Endothelial cell of umbilical vein (primary cell): ENCODE measurements at regions not wholly inside any gene's neighbourhood (a gene's known extent, or its start where the extent isn't known, plus 50 kb on each side); places are given as distances from the start of the nearest gene placed in this dataset.

Source experiments
- BruUV-seq: library from RNA; stranded (reverse); fragments of 400-500 nt; replicated peaks from 2 replicates; lab custom pipeline; 2021; lab: Mats Ljungman, UMichigan
- CTCF ChIA-PET: fragments of 300-600, 350-600 bp; sonication (Branson Sonifier 250); formaldehyde crosslinking; loops from one replicate; lab custom pipeline; 2021; ENCODE audit warnings: antibody characterized with exemption, inconsistent platforms; lab: Charles Lee
- POLR2A ChIA-PET: fragments of 300-600, 350-600 bp; sonication (Branson Sonifier 250); formaldehyde crosslinking; loops from one replicate; lab custom pipeline; 2021; ENCODE audit warnings: antibody characterized with exemption, inconsistent platforms; lab: Charles Lee
- DNase-seq: peaks from one replicate; pipeline ENCODE4 v3.0.0-alpha.2; 2011; ENCODE audit warnings: low read depth, low spot score
- FAIRE-seq: peaks from 2 replicates; lab custom pipeline; 2011; peaks lifted over from hg19 to GRCh38; lab: Jason Lieb, UNC
- H2AFZ ChIP-seq: 2 replicates; pipeline ENCODE4 v1.6.0; 2012; ENCODE audit warnings: low read depth, low read length, control low read depth, inconsistent platforms
- H3K27ac ChIP-seq: 2 replicates; pipeline ENCODE4 v1.5.1; 2011; ENCODE audit warnings: low read depth, mild to moderate bottlenecking, control low read depth, low read length, moderate library complexity; ENCODE audit not compliant: insufficient read depth
- H3K27me3 ChIP-seq, 2 experiments: 2 replicates each; pipeline versions ENCODE4 v1.6.0 to v1.6.1; 2011; ENCODE audit warnings: low read length in 2 of 2, mixed read lengths in 1 of 2; ENCODE audit not compliant: control insufficient read depth in 2 of 2, insufficient read depth in 2 of 2
- H3K36me3 ChIP-seq, 2 experiments: 2 replicates in 1 of 2; 3 replicates in 1 of 2; pipeline ENCODE4 v1.5.1; 2011; ENCODE audit warnings: low read length in 2 of 2, mild to moderate bottlenecking in 1 of 2, moderate library complexity in 1 of 2; ENCODE audit not compliant: control insufficient read depth in 2 of 2, insufficient read depth in 2 of 2; ENCODE audit errors: extremely low read depth in 1 of 2
- H3K4me1 ChIP-seq: 3 replicates; pipeline ENCODE4 v1.5.1; 2011; ENCODE audit warnings: mild to moderate bottlenecking, low read length; ENCODE audit not compliant: control insufficient read depth, insufficient read depth; ENCODE audit errors: extremely low read depth
- H3K4me2 ChIP-seq: 2 replicates; pipeline ENCODE4 v1.6.1; 2011; ENCODE audit warnings: low read length, control low read depth, mixed read lengths; ENCODE audit not compliant: insufficient read depth
- H3K4me3 ChIP-seq, 3 experiments: fragments of 200-600 bp in 1 of 3; sonication (generic), shearing (Covaris generic) in 1 of 3; replicated peaks in 1 of 3; 2 replicates each; pipeline ENCODE4 v1.5.1; 2011 to 2016; ENCODE audit warnings: control low read depth in 3 of 3, low read length in 3 of 3, mild to moderate bottlenecking in 2 of 3, inconsistent platforms in 1 of 3, low read depth in 1 of 3, moderate library complexity in 1 of 3; ENCODE audit not compliant: insufficient read depth in 1 of 3
- H3K79me2 ChIP-seq: 2 replicates; pipeline ENCODE4 v1.6.0; 2012; ENCODE audit warnings: low read length, inconsistent platforms; ENCODE audit not compliant: control insufficient read depth, insufficient read depth
- H3K9ac ChIP-seq: replicated peaks from 2 replicates; pipeline ENCODE3; 2011; ENCODE audit warnings: low read length, control low read depth; ENCODE audit not compliant: insufficient read depth; ENCODE audit errors: extremely low read depth
- H3K9me1 ChIP-seq: replicated peaks from 3 replicates; pipeline ENCODE4 v1.6.0; 2011; ENCODE audit warnings: mild to moderate bottlenecking, low read length; ENCODE audit not compliant: control insufficient read depth, insufficient read depth; ENCODE audit errors: extremely low read depth
- H3K9me3 ChIP-seq: replicated peaks from 2 replicates; pipeline ENCODE4 v1.5.1; 2012; ENCODE audit warnings: low read length, inconsistent platforms; ENCODE audit not compliant: control insufficient read depth, insufficient read depth
- H4K20me1 ChIP-seq: replicated peaks from 2 replicates; pipeline ENCODE3; 2011; ENCODE audit warnings: mild to moderate bottlenecking, low read length; ENCODE audit not compliant: control insufficient read depth, insufficient read depth; ENCODE audit errors: extremely low read depth
- EZH2 ChIP-seq: IDR thresholded peaks from 2 replicates; pipeline ENCODE4 v1.6.1; 2012; ENCODE audit warnings: borderline replicate concordance, low read depth, mild to moderate bottlenecking, moderate library complexity, low read length, inconsistent platforms; ENCODE audit not compliant: severe bottlenecking
- FOS ChIP-seq: IDR thresholded peaks from 2 replicates; pipeline ENCODE4 v1.6.1; 2011; ENCODE audit warnings: mild to moderate bottlenecking, low read length, moderate library complexity, borderline replicate concordance; ENCODE audit not compliant: insufficient read depth
- GATA2 ChIP-seq: IDR thresholded peaks from 2 replicates; pipeline ENCODE4 v1.7.0; 2011; ENCODE audit warnings: low read depth, mild to moderate bottlenecking, moderate library complexity, mixed read lengths, low read length; ENCODE audit not compliant: insufficient read length, insufficient read depth
- JUN ChIP-seq: IDR thresholded peaks from 2 replicates; pipeline ENCODE4 v1.6.1; 2011; ENCODE audit warnings: borderline replicate concordance, low read depth; ENCODE audit not compliant: insufficient read length, insufficient read depth
- MYC ChIP-seq: IDR thresholded peaks from one replicate; pipeline ENCODE4 v1.6.1; 2011; ENCODE audit warnings: mild to moderate bottlenecking, low read depth, low read length
- POLR2A ChIP-seq: IDR thresholded peaks from 2 replicates; pipeline ENCODE4 v1.6.1; 2012; ENCODE audit warnings: low read depth, mild to moderate bottlenecking, control low read depth, low read length
- POLR2AphosphoS5 ChIP-seq: IDR thresholded peaks from 2 replicates; pipeline ENCODE4 v1.6.1; 2012; ENCODE audit warnings: low read depth, mild to moderate bottlenecking, control low read depth, low read length, moderate library complexity; ENCODE audit not compliant: insufficient read depth
- dilution Hi-C: fragments of 300-500 bp; cut with MboI; formaldehyde crosslinking; loops from one replicate; pipeline ENCODE4 v1.15.0; 2019; ENCODE audit warnings: low sequenced_read_pairs; ENCODE audit not compliant: extremely low pct_ligation_motif_present
- intact Hi-C: fragments of 100-400 bp; cut with micrococcal nuclease; formaldehyde crosslinking; loops from one replicate; pipeline ENCODE4 v1.10.0; 2022
- TF ChIP-seq, protein P1 (sequence below), 2 donors: IDR thresholded peaks; 1 replicate in 1 of 2; 2 replicates in 1 of 2; pipeline ENCODE4 v1.5.1; 2011; ENCODE audit warnings: low read length in 2 of 2, mild to moderate bottlenecking in 2 of 2, moderate library complexity in 2 of 2, control low read depth in 1 of 2, inconsistent platforms in 1 of 2, low read depth in 1 of 2; ENCODE audit not compliant: insufficient read depth in 1 of 2; ENCODE audit errors: extremely low read depth in 1 of 2
- TF ChIP-seq, protein P2 (sequence below): IDR thresholded peaks from 2 replicates; pipeline ENCODE4 v1.6.1; 2011; ENCODE audit not compliant: insufficient read depth, insufficient read length

DNA sequence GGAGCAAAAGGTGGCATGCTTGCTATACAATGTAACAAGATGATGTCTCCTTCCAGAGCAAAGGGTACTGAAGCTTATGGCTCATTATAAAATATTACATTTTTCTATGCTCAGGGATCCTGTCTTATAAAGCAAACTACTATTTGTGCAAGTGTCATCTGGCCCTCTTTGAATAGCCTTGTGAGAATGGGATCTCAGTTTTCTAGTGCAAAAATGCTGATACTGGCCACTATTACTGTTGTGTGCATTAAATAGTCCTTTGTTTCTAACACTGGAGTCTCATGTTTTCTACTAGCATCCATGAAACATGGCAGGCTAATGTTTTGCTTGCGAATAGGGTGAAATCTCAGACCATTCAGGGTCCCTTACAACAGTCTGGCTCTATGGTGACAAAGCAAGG, 823.0 kb downstream of the REEP3 start:
- DNase-seq (no peak), FAIRE-seq (no peak)
- dilution Hi-C loops (no loop called here), intact Hi-C loops (no loop called here)
- no peaks in the 10 kb centered on the region for H3K79me2 ChIP-seq
- H3K4me1 ChIP-seq: no peaks in the 10 kb centered on the region
- H3K9ac ChIP-seq: no peak overlapping the region
- no peak overlapping the region for H2AFZ ChIP-seq
- no peaks in the 10 kb centered on the region for H3K9me1 ChIP-seq
- H3K36me3 ChIP-seq: no peaks in the 10 kb centered on the region
- H3K9me3 ChIP-seq: no peaks in the 10 kb centered on the region
- no peak overlapping the region for H3K4me2 ChIP-seq
- ChIA-PET POLR2A (no interaction called here), CTCF (no interaction called here)
- TF ChIP-seq, protein P1, sequence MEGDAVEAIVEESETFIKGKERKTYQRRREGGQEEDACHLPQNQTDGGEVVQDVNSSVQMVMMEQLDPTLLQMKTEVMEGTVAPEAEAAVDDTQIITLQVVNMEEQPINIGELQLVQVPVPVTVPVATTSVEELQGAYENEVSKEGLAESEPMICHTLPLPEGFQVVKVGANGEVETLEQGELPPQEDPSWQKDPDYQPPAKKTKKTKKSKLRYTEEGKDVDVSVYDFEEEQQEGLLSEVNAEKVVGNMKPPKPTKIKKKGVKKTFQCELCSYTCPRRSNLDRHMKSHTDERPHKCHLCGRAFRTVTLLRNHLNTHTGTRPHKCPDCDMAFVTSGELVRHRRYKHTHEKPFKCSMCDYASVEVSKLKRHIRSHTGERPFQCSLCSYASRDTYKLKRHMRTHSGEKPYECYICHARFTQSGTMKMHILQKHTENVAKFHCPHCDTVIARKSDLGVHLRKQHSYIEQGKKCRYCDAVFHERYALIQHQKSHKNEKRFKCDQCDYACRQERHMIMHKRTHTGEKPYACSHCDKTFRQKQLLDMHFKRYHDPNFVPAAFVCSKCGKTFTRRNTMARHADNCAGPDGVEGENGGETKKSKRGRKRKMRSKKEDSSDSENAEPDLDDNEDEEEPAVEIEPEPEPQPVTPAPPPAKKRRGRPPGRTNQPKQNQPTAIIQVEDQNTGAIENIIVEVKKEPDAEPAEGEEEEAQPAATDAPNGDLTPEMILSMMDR (IDR thresholded peaks at IDR 0.05; ENCODE audit: extremely low read depth in 1 of 2, insufficient read depth in 1 of 2, low read depth in 1 of 2, low read length in 2 of 2): no peak
- TF ChIP-seq POLR2A: no peak
- TF ChIP-seq MYC: no peak
- no peak for TF ChIP-seq GATA2
- TF ChIP-seq FOS: no peak
- TF ChIP-seq EZH2: no peak
- TF ChIP-seq, protein P2, sequence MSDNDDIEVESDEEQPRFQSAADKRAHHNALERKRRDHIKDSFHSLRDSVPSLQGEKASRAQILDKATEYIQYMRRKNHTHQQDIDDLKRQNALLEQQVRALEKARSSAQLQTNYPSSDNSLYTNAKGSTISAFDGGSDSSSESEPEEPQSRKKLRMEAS: no peak
- no peak for TF ChIP-seq POLR2AphosphoS5
- TF ChIP-seq JUN: no peak
- no peak overlapping the region for H3K27ac ChIP-seq
- no peaks in the 10 kb centered on the region for H3K27me3 ChIP-seq
- no peaks in the 10 kb centered on the region for H4K20me1 ChIP-seq
- no peak overlapping the region for H3K4me3 ChIP-seq
- no TSS peak for BruUV-seq
